ENCODE measurements at regions not wholly inside any gene's neighbourhood (a gene's known extent, or its start where the extent isn't known, plus 50 kb on each side); places are given as distances from the start of the nearest gene placed in this dataset.

DNA sequence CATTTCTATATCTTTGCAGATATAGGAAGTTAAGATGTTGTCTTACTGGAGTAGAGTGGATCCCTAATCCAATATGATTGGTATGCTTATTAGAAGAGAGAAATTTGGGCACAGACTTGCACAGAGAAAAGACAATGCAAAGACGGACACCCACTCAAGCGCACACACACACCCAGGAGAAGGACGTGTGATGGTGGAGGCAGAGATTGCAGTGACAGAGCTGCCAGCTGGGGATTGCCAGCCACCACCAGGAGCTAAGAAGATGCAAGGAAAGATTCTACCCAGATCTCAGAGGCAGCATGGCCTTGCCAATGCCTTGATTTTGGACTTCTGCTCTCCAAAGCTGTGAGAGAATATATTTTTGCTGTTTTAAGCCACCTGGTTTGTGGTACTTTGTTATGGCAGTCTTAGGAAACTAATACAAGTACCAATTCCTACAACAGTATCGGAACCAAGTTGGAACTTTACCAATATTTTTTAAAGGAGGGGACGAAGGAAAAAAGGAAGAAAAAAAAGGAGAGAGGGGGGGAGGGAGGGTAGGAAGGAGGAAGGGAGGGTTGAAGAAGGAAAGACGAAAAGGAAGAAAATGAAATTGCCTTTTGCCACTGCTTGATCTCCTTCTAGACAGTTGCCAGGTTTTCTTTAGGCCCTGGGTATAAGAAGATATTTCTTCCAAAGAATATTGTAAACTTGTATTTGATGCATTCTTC lies 334.0 kb downstream of the BUD13 start:
- no peak for TF ChIP-seq CTCF (conservative IDR thresholded peaks at IDR 0.05)
- no peak overlapping the region for H3K9ac ChIP-seq (ENCODE audit: extremely low read depth, low read length, poor library complexity, severe bottlenecking)
- H3K4me1 ChIP-seq (ENCODE audit: control insufficient read depth, insufficient read depth, low read length), result no peaks in the 10 kb centered on the region
- H3K4me3 ChIP-seq (ENCODE audit: low read length), result no peak overlapping the region
- Mint-ChIP-seq H3K36me3 (ENCODE audit: low read depth) (peaks cover 8% of the 10 kb centered on the region), H3K4me1 (peaks cover 13% of the 10 kb centered on the region), H3K9me3 (peaks cover 37% of the 10 kb centered on the region), H3K4me3 (no peak overlapping the region), H3K27me3 (ENCODE audit: insufficient read depth) (no peaks in the 10 kb centered on the region), H3K27ac (no peak overlapping the region)
- H3K27ac ChIP-seq (ENCODE audit: low read depth, low read length), result no peak overlapping the region
- 77 to 92% methylated on average over 3 to 4 of the region's 6 CpGs for WGBS, 2 experiments (ENCODE audit: insufficient coverage in 1 of 2, insufficient read length in 1 of 2)
- H3K9me3 ChIP-seq (ENCODE audit: control insufficient read depth, low read length), result peaks cover 32% of the 10 kb centered on the region
- no peak for DNase-seq
- no peaks in the 10 kb centered on the region for H3K36me3 ChIP-seq (ENCODE audit: control insufficient read depth, insufficient read depth, low read length)
- no peaks in the 10 kb centered on the region for H3K27me3 ChIP-seq (ENCODE audit: control insufficient read depth, insufficient read depth, low read length, poor library complexity, severe bottlenecking)

DNA sequence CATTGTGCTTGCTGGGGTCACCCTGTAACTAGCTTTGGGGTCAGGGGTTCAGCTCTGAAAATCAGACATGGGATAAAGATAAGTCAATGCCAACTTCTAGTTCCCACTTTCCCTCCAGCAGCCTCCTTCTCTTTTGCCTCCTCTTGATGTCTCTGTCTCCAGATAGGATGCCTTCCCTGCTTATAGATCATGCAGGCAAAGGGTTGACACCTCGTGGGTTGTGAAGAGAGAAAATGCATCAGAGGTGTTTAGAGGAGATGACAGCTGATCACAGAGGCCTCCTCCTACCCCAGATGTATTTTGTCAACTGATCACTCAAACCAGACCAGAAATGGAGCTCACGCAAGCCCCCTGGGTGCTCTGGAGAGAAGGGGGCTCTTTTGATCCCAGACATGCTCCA lies 337.8 kb downstream of the BUD13 start:
- Histone ChIP-seq H3K27ac (ENCODE audit: low read depth, low read length) (no peak overlapping the region), H3K27me3 (ENCODE audit: control insufficient read depth, insufficient read depth, low read length, poor library complexity, severe bottlenecking) (no peaks in the 10 kb centered on the region), H3K4me1 (ENCODE audit: control insufficient read depth, insufficient read depth, low read length) (peaks cover 4% of the 10 kb centered on the region), H3K36me3 (ENCODE audit: control insufficient read depth, insufficient read depth, low read length) (no peaks in the 10 kb centered on the region), H3K9ac (ENCODE audit: extremely low read depth, low read length, poor library complexity, severe bottlenecking) (no peak overlapping the region), H3K4me3 (ENCODE audit: low read length) (no peak overlapping the region), H3K9me3 (ENCODE audit: control insufficient read depth, low read length) (no peaks in the 10 kb centered on the region)
- TF ChIP-seq CTCF (conservative IDR thresholded peaks at IDR 0.05), result no peak
- Mint-ChIP-seq H3K4me1 (peaks cover 13% of the 10 kb centered on the region), H3K9me3 (peaks cover 4% of the 10 kb centered on the region), H3K27me3 (ENCODE audit: insufficient read depth) (no peaks in the 10 kb centered on the region), H3K4me3 (no peak overlapping the region), H3K36me3 (ENCODE audit: low read depth) (peaks cover 2% of the 10 kb centered on the region), H3K27ac (no peak overlapping the region)
- no peak for DNase-seq
- whole genome bisulfite sequencing, 2 experiments (ENCODE audit: insufficient coverage in 1 of 2, insufficient read length in 1 of 2), result 72% methylated on average over 2 of the region's 2 CpGs; no CpG with 5 or more reads in 1 of the 2 experiments

DNA sequence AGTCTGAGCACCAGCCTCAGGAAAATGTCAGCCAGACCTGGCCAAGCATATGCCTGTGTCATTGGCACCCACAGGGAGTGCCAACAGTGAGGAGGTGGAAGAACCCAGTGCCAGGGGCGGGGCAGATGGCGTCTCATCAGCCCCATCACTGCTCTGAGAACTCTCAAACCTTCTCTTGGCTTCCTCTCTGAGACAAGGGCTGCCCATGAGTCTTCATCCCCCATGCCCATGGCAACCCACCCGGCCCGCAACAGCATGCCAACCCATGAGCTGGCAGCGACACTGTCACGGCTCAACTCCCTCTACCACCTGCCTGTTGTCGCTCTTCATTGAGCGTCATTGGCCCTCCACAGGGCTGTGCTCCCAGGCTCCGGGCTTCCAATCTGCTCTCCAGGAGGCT lies 340.5 kb downstream of the BUD13 start:
- no peak for DNase-seq
- H3K4me3 ChIP-seq (ENCODE audit: low read length), result no peak overlapping the region
- H3K9me3 ChIP-seq (ENCODE audit: control insufficient read depth, low read length), result no peaks in the 10 kb centered on the region
- H3K27me3 ChIP-seq (ENCODE audit: control insufficient read depth, insufficient read depth, low read length, poor library complexity, severe bottlenecking), result no peaks in the 10 kb centered on the region
- peaks cover 26% of the 10 kb centered on the region for H3K4me1 Mint-ChIP-seq
- H3K9me3 Mint-ChIP-seq, result no peaks in the 10 kb centered on the region
- H3K4me1 ChIP-seq (ENCODE audit: control insufficient read depth, insufficient read depth, low read length), result peaks cover 4% of the 10 kb centered on the region
- peaks cover 2% of the 10 kb centered on the region for H3K27me3 Mint-ChIP-seq (ENCODE audit: insufficient read depth)
- WGBS, 2 experiments (ENCODE audit: insufficient coverage in 1 of 2, insufficient read length in 1 of 2), result 88 to 91% methylated on average over 6 to 9 of the region's 9 CpGs
- H3K27ac ChIP-seq (ENCODE audit: low read depth, low read length), result no peak overlapping the region
- no peaks in the 10 kb centered on the region for H3K36me3 ChIP-seq (ENCODE audit: control insufficient read depth, insufficient read depth, low read length)
- H3K9ac ChIP-seq (ENCODE audit: extremely low read depth, low read length, poor library complexity, severe bottlenecking), result no peak overlapping the region
- TF ChIP-seq CTCF (conservative IDR thresholded peaks at IDR 0.05), result no peak
- H3K36me3 Mint-ChIP-seq (ENCODE audit: low read depth), result no peaks in the 10 kb centered on the region
- H3K27ac Mint-ChIP-seq, result no peak overlapping the region
- no peak overlapping the region for H3K4me3 Mint-ChIP-seq

All from endodermal cell (in vitro differentiated cells).